OCI-LY3 (cell line): ENCODE measurements at regions not wholly inside any gene's neighbourhood (a gene's known extent, or its start where the extent isn't known, plus 50 kb on each side); places are given as distances from the start of the nearest gene placed in this dataset.

Source experiments
- EZH2phosphoT487 ChIP-seq: fragments of 200-600 bp; shearing (Covaris generic); IDR thresholded peaks from 2 replicates; pipeline ENCODE4 v1.6.1; 2018; ENCODE audit warnings: antibody characterized with exemption, mixed run types, low read depth
- TF ChIP-seq, protein P1 (sequence below): fragments of 200-600, 300-600 bp; sonication (generic); IDR thresholded peaks from 2 replicates; pipeline ENCODE4 v1.5.1; 2014; ENCODE audit warnings: antibody characterized with exemption, low read length, low read depth

DNA sequence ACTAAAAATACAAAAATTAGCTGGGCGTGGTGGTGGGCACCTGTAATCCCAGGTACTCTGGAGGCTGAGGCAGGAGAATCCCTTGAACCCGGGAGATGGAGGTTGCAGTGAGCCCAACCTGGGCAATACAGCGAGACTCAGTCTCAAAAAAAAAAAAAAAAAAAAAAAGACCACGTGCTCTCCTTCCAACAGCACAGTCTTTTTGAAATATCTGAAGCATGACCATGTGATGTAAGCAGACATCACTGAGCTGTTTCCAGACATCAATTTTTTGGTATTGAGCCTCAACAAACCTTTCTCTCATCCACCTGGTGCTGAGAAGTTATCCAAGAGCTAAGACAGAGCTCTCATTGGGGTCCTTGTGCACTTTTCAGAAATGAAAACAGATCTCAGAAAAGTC, 249.2 kb downstream of the FOXA2 start:
- TF ChIP-seq, protein P1, sequence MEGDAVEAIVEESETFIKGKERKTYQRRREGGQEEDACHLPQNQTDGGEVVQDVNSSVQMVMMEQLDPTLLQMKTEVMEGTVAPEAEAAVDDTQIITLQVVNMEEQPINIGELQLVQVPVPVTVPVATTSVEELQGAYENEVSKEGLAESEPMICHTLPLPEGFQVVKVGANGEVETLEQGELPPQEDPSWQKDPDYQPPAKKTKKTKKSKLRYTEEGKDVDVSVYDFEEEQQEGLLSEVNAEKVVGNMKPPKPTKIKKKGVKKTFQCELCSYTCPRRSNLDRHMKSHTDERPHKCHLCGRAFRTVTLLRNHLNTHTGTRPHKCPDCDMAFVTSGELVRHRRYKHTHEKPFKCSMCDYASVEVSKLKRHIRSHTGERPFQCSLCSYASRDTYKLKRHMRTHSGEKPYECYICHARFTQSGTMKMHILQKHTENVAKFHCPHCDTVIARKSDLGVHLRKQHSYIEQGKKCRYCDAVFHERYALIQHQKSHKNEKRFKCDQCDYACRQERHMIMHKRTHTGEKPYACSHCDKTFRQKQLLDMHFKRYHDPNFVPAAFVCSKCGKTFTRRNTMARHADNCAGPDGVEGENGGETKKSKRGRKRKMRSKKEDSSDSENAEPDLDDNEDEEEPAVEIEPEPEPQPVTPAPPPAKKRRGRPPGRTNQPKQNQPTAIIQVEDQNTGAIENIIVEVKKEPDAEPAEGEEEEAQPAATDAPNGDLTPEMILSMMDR: no peak
- no peak for TF ChIP-seq EZH2phosphoT487
